Astrocyte (in vitro differentiated cells and primary cell): ENCODE measurements at regions not wholly inside any gene's neighbourhood (a gene's known extent, or its start where the extent isn't known, plus 50 kb on each side); places are given as distances from the start of the nearest gene placed in this dataset.

Experiments
- CTCF ChIP-seq: IDR thresholded peaks from 2 replicates; pipeline ENCODE4 v1.5.1; 2011; ENCODE audit warnings: low read depth, mild to moderate bottlenecking, inconsistent platforms, low read length, moderate library complexity; ENCODE audit not compliant: insufficient read depth
- EZH2 ChIP-seq: IDR thresholded peaks from 2 replicates; pipeline ENCODE4 v1.6.1; 2012; ENCODE audit warnings: mild to moderate bottlenecking, low read length, inconsistent platforms; ENCODE audit not compliant: insufficient read depth

- no peak for TF ChIP-seq CTCF
- no peak for TF ChIP-seq EZH2
Observed at GRCh38 chr1:239947801-239948200, 143.9 kb upstream of the FMN2 start.
